Nucleus accumbens (tissue), 56 donors: ENCODE measurements at regions not wholly inside any gene's neighbourhood (a gene's known extent, or its start where the extent isn't known, plus 50 kb on each side); places are given as distances from the start of the nearest gene placed in this dataset.
"Not testable (repeated sequence)": the region's sequence is repeated elsewhere in the genome, so short reads cannot be mapped to it uniquely, and the experiment has no call there.

Experiments used
- DNase-seq, 56 donors: peaks; one replicate each; lab custom pipeline; 2025; lab: John Stamatoyannopoulos, UW

DNA sequence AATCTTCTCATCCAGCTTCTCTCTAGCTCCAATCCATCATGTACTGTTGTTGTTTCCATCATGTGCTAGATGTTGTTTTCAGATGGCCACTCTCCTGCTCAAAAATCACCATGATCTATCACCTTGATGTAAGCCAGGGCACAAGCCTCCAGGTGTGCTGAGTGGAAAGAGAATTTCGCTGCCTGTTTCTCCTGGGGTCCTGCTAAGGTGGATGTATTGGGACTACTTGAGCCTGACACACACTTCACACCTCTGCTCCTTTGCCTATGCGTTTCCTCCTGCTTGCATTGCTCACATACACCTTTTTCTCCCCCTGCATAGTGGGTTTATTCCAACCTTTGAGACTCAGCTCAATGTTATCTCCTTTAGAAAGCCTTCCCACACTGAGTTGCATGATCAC lies 287.6 kb downstream of the CYRIA start:
- DNase-seq, result no peak

DNA sequence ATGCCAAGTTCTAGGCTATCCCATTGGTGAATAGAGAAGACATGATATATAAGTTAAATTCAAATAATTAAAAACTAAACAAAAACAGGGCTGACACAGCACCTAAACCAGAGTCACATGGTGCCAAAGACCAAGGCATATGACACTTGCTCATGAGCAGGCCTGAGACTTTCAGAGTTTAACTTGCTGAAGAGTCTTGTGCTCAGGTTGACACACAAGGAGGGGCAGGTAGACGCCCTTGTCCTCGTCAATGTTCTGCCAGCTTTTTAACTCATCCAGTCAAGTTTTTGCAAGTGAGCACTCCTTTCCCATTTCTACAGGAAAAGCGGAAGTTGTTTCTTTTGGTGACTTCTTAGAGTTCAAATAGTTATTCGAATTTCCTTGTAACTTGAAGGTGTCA lies 289.7 kb downstream of the CYRIA start:
- no peak for DNase-seq

DNA sequence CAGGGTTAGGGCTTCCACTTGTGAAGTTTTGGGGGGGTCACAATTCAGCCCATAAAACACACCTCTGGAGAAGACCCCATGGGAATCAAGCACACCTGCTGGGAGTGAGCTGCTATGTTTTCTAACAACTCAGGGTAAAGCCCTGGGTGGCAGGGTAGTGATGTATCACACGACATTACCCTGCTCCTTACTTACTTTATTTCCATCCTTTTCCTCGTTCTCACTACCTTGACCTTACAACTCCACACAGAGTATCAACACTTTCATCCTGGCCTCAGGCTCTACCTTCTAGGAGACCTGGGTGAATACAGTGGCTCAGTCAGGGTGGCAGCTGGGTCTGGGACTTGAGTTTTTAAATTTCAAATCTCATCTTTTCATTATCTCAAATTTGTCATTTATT lies 290.3 kb downstream of the CYRIA start:
- DNase-seq, result no peak

DNA sequence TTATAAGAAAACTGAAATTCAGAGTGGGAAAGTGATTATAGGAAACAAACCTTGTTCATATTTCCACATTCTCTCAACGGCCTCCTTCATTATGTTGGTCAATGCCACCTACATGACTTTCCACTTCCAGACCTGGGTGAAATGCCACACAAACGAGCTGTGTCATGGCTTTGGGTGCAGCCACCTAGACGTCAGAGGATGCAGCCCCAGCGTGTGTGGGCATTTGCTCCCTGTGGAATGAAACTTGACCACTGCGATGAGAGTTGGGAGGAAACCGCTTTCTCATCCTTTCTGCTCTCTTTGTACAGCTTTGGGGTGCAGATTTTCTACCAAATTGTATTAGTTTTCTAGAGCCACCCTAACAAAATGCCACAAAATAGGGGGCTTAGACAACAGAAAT lies 291.0 kb downstream of the CYRIA start:
- no peak for DNase-seq

DNA sequence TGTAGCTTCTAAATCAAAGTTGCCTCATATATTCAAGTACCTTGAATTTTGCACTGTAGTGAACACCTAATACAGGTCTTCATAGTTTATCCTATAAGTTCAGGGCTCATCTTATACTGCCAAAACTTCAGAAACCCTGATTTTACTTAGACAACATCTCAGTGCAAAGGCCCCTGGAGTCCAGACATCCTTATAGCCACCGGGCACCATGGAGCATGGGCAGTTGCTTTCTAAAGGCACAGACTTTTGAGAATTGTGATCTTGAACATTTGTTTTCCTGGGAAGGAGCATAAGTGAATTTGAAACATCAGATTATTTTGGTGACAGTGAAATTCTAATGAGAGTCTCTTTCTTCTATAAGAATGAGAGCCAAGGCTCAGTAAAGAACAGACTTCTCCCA lies 292.3 kb downstream of the CYRIA start:
- DNase-seq, result no peak

DNA sequence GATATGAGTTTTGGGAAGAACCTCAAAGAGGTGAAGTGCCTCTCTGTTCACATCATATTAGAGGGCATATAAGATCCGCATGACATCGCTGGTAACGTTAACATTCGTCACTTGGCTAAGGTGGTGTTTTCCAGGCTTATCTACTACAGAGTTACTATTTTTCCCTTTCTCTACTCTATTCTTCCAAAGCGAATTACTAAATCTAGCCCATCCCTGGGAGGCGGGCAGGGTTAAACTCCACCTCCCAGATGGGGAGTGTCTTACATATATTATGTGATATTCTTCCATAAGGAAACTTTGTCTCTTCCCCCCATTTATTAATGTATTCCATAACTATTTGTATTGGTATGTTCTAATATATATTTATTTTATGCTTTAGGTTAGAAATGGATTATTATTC lies 293.9 kb downstream of the CYRIA start:
- DNase-seq, result no peak

DNA sequence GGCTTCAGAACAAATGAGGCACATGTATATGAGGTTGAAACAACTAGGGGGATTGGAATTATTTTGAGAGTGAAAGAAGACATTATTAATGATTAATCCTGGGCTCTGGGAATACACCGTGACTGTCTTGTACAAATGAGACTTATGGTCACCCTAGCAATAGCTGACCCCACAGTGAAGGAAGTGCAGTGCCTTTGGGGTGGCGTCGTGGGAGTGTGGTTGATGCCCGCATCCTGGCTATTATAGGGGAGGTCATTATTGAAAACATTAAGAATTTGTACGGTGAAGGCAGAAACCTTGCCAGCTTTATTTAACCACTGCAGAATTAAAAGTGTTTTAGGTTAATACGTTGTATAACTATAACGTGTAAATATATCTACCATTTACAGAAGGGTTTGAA lies 296.7 kb downstream of the CYRIA start:
- no peak for DNase-seq

DNA sequence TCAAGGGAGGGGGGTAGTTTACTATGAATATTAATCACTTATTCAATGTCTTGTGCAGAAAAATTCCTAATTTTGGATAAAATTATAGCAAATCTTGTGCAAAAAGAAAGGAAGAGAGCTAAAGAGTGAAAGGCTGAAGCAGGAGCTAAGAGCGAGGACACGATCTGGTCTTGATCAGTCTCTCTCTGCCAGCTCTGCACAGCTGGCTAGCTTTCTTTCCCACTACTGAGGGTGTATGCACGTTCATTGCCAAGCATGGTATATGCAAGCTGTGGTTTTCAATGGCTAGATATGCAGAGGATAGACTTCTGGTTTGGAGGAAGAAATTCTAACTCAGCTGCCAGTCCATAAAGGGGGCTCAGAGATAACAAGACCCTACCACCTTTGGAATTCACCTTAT lies 297.3 kb downstream of the CYRIA start:
- DNase-seq, result no peak

DNA sequence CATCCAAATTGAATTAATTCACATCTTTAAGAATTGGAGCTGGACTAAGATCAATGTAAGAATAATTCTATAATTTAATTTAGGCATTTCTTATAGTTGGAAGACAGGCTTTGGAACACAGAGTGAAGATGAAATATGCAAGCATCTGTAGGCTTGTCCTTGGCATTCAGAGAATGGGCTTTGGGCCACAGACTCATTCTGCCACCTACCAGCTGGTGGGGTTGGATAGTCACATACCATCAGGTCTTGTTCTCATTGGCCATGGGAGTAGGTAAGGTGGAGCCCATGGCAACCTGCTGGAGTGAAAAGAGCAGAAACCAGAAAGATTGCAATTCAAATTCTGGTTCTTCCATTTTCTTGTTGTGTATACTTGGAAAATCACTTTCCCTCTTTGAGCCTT lies 300.3 kb downstream of the CYRIA start:
- DNase-seq, result no peak

DNA sequence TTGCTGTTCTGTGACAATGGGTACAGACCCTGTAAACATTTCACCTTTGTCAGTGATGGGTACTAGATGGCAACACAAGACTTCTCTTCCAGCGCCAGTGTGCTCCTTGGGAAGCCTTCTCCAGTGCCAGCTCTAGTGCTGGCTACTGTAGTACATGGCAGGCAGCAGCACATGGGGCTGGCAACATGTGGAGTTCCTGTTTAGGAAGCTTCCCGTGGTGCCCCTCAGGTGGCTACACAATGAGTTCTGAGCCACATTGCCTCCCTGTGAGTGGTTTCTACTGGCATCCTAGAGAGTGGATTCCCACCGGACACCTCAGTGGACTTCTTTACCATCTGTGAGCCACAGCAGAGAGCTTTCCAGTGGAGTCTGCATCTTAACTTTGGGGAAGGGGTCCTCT lies 302.1 kb downstream of the CYRIA start:
- DNase-seq, result no peak

DNA sequence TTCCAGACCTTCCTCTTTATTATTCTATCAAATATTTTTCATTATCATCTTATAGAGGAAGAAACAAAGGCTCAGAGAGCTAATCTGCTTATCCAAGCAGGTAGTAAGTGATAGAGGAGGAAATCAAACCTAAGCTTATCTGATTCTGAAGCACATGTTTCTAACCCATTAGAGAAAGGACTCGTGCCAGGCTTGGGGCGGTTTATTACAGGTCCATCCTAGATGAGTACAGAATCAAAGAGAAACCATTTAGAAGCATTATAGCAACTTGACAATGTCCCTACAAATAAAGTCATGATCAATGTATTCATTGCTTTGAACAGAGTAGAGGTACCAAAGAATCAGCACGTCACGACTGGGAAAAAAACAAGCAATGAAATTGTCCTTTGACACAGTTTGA lies 303.0 kb downstream of the CYRIA start:
- no peak for DNase-seq

DNA sequence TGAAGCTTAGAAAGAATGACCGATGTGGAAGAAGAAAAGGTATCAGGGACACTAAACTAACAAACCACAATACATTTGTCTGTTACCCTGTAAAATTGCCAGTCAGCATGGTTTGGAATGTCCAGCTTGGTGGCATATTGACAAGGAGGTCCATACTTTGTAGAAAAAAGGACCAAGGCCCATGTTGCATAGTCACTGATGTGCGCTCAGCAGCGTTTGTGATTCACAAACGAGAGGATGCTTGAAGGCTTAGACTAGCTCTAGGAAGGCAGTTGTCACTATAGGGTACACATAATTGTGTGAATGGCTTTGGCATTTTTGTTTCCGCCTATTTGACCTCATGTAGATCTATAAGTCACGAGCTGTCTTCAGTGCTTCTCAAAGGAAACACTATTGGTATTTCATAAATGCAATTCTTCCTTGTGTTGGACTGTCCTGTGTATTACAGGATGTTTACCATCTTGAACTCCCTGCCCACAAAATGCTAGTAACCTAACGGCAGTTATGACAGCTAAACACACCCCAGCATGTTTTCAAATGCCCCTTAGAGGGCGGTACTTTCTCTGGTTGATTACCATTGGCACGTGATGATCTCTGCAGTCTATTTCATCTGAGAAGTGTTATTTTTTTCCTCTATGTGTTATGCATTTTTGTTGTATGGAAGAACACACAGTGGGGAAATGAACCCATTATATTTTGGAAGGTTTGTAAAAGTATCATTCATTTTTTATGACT lies 304.2 kb downstream of the CYRIA start:
- no peak for DNase-seq

DNA sequence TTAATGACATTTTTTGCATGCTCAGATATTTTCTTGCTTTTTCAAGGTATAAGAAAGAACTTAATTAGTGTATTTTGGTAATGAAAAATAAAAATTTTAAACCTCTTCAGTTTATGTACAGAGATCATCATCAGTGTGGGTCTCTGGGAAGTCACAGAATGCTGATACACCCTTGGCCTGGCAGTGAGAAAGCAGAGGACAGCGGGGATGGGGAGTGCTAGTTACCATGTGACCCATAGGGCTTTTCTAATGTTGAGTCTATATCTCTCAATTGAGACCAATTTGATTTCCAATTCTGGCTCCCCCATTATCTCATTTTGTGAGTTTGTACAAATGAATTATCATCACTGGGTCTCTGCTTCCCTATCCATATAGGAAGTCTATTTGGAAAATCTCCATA lies 305.7 kb downstream of the CYRIA start:
- no peak for DNase-seq

DNA sequence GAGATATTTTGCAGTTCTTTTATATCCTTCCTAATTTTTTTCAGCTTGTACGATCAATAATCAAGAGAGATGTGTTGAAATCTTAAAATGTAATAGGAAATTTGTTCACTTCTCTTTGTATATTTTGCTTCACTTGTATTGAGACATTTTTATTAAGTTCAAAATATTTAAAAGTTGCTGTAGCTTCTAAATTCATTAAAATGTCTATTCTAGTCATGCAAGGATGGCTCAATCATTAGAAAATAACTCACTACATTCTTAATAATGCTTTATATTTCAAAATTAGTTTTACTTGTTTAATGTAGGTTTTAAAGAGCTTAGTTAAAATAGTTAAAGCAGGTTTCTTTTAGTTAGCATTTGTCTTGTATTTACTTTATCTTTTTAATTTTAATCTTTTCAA lies 308.4 kb downstream of the CYRIA start:
- no peak for DNase-seq

DNA sequence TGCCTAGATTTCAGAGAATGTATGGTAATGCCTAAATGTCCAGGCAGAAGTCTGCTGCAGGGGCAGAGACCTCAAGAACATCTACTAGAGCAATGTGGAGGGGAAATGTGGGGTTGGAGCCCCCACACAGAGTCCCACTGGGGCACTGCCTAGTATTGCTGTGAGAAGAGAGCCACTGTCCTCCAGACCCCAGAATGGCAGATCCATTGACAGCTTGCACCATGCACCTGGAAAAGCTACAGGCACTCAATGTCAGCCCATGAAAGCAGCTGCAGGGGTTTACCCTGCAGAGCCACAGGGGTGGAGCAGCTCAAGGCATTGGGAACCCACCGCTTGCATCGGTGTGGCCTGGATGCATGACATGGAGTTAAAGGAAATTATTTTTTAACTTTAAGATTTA lies 314.1 kb downstream of the CYRIA start:
- DNase-seq, result no peak

DNA sequence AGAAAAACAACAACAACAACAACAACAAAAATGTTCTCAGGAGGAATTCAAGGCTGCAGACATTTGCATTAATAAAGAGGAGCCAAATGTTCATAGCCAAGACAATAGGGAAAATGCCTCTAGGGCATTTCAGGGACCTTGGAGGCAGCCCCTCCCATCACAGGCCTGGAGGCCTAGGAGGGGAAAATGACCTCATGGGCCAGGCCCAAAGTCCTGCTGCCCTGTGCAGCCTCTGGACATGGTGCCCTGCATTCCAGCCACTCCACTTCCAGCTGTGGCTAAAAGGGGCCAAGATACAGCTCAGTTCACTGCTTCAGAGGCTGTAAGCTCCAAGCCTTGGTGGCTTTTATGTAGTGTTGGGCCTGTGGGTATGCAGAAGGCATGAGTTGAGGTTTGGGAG lies 314.5 kb downstream of the CYRIA start:
- no peak for DNase-seq

DNA sequence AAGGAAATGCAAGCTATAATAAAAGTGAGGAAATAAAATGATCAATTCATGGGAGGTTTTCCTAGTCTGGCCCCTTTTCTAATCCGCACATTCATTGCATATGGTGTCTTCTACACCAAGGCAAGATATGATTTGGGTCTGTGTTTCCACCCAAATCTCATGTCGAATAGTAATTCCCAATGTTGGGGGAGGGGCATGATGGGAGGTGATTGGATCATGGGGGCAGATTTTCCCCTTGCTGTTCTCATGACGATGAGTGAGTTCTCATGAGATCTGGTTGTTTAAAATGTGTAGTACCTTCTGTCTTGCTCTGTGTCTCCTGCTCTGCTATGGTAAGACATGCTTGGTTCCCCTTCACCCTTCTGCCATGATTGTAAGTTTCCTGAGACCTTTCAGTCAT lies 315.4 kb downstream of the CYRIA start:
- no peak for DNase-seq

DNA sequence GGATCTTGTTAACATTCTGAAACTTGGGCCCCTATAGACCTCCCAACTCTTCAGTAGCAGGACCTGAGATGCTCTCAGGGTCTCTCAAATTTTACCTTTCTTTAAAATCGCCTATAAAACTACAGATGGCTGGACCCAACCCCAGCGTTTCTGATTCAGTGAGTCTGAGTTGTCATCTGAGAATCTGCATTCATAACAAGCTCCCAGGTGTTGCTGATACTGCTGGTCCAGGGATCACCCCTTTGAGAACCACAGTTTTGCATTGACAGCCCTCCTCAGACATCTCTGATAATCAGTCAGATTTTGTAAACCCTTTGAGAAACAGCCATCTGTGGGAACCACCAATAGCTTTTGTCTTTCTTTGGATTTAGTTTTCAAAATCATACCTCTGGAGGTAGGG lies 315.8 kb downstream of the CYRIA start:
- DNase-seq, result no peak

DNA sequence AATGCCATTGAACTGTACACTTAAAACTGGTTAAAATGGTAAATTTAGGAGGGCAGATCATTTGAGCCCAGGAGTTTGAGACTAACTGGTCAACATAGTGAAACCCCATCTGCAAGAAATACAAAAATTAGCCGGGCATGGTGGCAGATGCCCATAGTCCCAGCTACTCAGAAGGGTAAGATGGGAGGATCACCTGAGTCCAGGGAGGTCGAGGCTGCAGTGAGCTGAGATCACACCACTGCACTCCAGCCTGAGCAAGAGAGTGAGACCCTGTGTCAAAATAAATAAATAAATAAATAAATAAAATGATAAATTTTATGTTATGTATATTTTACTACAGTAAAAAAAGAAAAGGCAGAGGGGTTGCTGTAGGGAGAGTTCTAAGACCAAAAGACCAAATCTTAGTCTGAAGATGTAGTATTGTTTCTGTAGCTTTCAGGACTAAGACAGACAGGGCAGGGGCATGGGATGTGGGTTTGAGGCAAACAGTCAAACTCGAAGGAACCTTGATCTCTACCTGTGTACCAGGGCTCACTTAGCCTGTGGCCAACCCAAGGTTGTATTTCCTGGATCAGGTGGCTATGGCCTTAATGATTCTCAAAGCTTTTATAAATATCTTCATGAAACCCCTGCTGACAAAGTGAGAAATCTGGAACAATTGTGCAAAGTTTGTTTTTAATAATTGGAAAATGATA lies 316.7 kb downstream of the CYRIA start:
- no peak for DNase-seq

DNA sequence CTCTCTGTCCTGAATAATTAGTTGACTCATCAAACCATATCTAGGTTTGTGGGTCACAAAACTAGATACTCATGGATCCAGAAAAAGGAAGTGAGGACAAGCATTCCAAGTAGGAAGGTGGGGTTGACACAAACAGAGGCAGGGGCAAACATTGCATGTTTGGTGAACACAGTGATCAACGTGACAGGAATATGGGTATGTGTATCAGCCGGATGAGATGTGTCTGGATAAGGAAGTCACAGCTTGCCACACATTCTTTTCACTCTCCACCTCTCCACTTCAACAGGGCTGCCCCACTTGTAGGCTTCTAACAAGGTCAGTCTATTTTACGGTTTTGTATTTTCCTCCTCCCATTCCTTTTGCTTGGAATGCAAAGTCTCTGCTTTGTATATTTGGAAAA lies 319.0 kb downstream of the CYRIA start:
- DNase-seq, result no peak

DNA sequence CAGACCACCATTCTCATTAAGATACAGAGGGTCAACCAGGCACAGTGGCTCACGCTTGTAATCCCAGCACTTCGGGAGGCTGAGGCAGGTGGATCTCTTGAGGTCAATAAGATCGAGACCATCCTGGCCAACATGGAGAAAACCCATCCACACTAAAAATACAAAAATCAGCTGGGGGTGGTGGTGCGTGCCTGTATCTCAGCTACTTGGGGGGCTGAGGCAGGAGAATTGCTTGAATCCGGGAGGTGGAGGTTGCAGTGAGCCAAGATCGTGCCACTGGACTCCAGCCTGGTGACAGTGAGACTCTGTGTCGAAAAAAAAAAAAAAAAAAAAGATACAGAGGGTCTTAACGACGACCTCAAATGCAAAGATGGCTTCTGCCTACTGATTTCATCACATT lies 320.4 kb downstream of the CYRIA start:
- DNase-seq, result not testable (repeated sequence)

DNA sequence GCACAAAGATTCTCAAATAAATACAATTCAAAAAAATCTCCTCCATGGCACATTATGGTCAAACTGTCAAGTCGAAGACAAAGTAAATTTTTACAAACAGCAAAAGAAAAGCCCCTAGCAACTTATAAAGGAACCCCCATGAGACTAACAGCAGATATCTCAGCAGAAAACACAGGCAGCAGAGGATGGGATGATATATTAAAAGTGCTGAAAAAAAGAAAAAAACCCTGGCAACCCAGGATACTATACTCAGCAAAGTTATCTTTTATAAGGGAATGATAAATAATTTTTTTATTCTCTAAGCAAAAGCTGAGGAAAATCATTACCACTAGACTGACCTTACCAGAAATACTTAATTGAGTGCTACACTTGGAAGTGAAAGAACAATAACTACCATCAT lies 326.4 kb downstream of the CYRIA start:
- DNase-seq, result no peak

DNA sequence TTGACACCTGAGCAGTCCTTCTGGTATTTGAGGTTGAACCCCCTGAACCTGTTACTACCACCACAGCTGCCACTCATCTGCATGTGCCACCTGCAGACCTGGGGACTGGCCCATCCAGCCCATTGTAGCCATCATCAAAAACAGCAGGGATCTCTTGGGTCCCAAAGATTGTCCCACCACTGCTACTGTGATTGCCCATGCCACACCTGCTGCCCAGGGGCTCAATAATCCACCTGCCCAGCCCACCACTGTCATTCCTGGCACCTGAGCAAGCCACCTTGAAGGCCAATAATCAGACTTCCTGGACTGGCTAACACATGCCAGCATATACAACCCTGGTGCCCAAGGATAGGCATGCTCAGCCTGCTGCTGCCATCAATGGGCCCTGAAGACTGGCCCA lies 327.6 kb downstream of the CYRIA start:
- DNase-seq, result no peak
